ENCODE measurements at regions not wholly inside any gene's neighbourhood (a gene's known extent, or its start where the extent isn't known, plus 50 kb on each side); places are given as distances from the start of the nearest gene placed in this dataset.

DNA sequence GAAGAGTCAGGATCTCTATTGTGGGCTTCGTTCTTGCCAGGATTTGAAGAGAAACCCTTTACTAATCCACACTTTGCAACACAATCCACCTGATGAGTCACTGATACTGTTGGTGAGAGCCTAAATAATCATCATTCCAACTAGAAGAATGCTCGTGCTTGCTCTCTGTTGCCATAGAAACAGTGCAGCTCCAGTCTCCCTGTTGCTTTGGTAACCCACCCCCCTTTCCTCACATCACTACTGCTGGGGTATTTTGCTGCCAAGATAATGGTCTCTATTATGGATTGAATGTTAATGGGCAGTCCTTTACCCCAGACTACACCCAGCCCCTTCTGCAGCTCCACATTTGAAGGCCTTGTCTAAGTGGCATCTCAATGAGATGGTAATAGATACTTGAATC lies 190.4 kb downstream of the ABCC12 start:
- no peak for DNase-seq (ENCODE audit: low read depth in 1 of 2, low spot score in 1 of 2)
- no peaks in the 10 kb centered on the region for H3K27me3 ChIP-seq (ENCODE audit: insufficient read depth, poor library complexity, severe bottlenecking)
- no peak overlapping the region for H3K4me3 ChIP-seq (replicated peaks; ENCODE audit: insufficient read depth, low read length)
- no peak overlapping the region for H3K27ac ChIP-seq (replicated peaks)
- TF ChIP-seq, protein P1, sequence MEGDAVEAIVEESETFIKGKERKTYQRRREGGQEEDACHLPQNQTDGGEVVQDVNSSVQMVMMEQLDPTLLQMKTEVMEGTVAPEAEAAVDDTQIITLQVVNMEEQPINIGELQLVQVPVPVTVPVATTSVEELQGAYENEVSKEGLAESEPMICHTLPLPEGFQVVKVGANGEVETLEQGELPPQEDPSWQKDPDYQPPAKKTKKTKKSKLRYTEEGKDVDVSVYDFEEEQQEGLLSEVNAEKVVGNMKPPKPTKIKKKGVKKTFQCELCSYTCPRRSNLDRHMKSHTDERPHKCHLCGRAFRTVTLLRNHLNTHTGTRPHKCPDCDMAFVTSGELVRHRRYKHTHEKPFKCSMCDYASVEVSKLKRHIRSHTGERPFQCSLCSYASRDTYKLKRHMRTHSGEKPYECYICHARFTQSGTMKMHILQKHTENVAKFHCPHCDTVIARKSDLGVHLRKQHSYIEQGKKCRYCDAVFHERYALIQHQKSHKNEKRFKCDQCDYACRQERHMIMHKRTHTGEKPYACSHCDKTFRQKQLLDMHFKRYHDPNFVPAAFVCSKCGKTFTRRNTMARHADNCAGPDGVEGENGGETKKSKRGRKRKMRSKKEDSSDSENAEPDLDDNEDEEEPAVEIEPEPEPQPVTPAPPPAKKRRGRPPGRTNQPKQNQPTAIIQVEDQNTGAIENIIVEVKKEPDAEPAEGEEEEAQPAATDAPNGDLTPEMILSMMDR (IDR thresholded peaks at IDR 0.05; ENCODE audit: insufficient read depth, low read length) = no peak
- TF ChIP-seq GABPA (IDR thresholded peaks at IDR 0.05; ENCODE audit: low read depth) = no peak
- TF ChIP-seq, protein P2, sequence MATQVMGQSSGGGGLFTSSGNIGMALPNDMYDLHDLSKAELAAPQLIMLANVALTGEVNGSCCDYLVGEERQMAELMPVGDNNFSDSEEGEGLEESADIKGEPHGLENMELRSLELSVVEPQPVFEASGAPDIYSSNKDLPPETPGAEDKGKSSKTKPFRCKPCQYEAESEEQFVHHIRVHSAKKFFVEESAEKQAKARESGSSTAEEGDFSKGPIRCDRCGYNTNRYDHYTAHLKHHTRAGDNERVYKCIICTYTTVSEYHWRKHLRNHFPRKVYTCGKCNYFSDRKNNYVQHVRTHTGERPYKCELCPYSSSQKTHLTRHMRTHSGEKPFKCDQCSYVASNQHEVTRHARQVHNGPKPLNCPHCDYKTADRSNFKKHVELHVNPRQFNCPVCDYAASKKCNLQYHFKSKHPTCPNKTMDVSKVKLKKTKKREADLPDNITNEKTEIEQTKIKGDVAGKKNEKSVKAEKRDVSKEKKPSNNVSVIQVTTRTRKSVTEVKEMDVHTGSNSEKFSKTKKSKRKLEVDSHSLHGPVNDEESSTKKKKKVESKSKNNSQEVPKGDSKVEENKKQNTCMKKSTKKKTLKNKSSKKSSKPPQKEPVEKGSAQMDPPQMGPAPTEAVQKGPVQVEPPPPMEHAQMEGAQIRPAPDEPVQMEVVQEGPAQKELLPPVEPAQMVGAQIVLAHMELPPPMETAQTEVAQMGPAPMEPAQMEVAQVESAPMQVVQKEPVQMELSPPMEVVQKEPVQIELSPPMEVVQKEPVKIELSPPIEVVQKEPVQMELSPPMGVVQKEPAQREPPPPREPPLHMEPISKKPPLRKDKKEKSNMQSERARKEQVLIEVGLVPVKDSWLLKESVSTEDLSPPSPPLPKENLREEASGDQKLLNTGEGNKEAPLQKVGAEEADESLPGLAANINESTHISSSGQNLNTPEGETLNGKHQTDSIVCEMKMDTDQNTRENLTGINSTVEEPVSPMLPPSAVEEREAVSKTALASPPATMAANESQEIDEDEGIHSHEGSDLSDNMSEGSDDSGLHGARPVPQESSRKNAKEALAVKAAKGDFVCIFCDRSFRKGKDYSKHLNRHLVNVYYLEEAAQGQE (IDR thresholded peaks at IDR 0.05; ENCODE audit: insufficient replicate concordance, low read depth) = no peak
- no peak for TF ChIP-seq POLR2AphosphoS5 (IDR thresholded peaks at IDR 0.05; ENCODE audit: low read depth)
- no peak for TF ChIP-seq SPI1 (IDR thresholded peaks at IDR 0.05; ENCODE audit: borderline replicate concordance, low read depth)

DNA sequence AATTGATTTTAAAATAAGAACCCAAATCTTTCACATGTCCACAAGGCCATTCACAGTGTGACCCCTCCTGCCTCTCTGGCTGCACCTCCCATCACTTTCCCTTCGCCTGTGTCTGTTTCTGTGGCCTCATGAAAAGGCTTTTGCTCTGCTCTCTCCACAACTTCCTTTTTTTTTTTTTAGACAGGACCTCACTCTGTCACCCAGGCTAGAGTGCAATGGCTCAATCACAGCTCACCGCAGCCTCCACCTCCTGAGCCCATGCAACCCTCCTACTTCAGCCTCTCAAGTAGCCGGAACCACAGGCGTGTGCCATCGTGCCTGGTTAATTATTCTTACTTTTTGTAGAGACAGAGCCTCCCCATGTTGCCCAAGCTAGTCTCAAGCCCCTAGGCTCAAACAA lies 197.1 kb downstream of the ABCC12 start:
- no peak overlapping the region for H3K27ac ChIP-seq (replicated peaks)
- no peak for DNase-seq (ENCODE audit: low read depth in 1 of 2, low spot score in 1 of 2)
- H3K4me3 ChIP-seq (replicated peaks; ENCODE audit: insufficient read depth, low read length) = no peak overlapping the region
- no peaks in the 10 kb centered on the region for H3K27me3 ChIP-seq (ENCODE audit: insufficient read depth, poor library complexity, severe bottlenecking)
- TF ChIP-seq SPI1 (IDR thresholded peaks at IDR 0.05; ENCODE audit: borderline replicate concordance, low read depth) (no peak), GABPA (IDR thresholded peaks at IDR 0.05; ENCODE audit: low read depth) (no peak), POLR2AphosphoS5 (IDR thresholded peaks at IDR 0.05; ENCODE audit: low read depth) (no peak)
- TF ChIP-seq, protein P2 (IDR thresholded peaks at IDR 0.05; ENCODE audit: insufficient replicate concordance, low read depth) = no peak
- TF ChIP-seq, protein P1 (IDR thresholded peaks at IDR 0.05; ENCODE audit: insufficient read depth, low read length) = no peak

DNA sequence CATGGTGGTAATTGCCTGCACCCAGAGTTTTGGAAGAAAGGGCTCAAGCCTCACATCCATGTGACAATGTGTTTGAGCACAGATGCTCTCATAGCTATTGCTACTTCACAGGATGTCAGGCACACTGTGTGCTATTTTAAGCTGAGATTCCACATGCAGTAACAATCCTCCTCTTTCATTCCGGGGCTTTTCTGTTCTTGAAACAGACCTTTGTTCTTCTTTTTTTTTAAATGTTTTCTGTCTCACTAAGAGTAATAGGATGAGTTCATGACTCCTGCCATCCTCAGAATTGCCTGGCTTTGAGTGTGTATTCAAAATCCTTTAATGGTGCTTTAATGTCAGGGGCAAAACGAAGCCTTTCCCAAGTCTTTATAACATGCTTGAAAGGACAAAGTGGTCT lies 198.9 kb downstream of the ABCC12 start:
- H3K4me3 ChIP-seq (replicated peaks; ENCODE audit: insufficient read depth, low read length) = no peak overlapping the region
- TF ChIP-seq, protein P1 (IDR thresholded peaks at IDR 0.05; ENCODE audit: insufficient read depth, low read length) = no peak
- no peak for TF ChIP-seq SPI1 (IDR thresholded peaks at IDR 0.05; ENCODE audit: borderline replicate concordance, low read depth)
- TF ChIP-seq GABPA (IDR thresholded peaks at IDR 0.05; ENCODE audit: low read depth) = no peak
- no peak for TF ChIP-seq POLR2AphosphoS5 (IDR thresholded peaks at IDR 0.05; ENCODE audit: low read depth)
- TF ChIP-seq, protein P2 (IDR thresholded peaks at IDR 0.05; ENCODE audit: insufficient replicate concordance, low read depth) = no peak
- H3K27me3 ChIP-seq (ENCODE audit: insufficient read depth, poor library complexity, severe bottlenecking) = no peaks in the 10 kb centered on the region
- no peak overlapping the region for H3K27ac ChIP-seq (replicated peaks)
- DNase-seq (ENCODE audit: low read depth in 1 of 2, low spot score in 1 of 2) = no peak
